Ecto neural progenitor cell (in vitro differentiated cells): ENCODE measurements at regions not wholly inside any gene's neighbourhood (a gene's known extent, or its start where the extent isn't known, plus 50 kb on each side); places are given as distances from the start of the nearest gene placed in this dataset.

Experiments used
- DNase-seq: peaks from one replicate; pipeline ENCODE4 v3.0.0-alpha.2; 2018; ENCODE audit warnings: low spot score

DNA sequence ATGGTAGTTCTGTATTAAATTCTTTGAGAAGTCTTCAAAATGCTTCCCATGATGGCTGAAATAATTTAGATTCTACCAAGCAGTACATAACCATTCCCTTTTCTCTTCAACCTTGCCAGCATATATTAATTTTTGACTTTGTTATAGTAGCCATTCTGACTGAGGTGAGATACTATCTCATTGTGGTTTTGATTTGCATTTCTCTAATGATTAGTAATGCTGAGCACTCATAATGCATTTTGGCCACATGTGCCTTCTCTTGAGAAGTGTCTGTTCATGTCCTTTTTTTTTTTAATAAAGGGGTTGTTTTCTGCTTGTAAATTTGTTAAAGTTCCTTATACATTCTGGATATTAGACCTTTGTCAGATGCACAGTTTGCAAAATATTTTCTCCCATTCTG lies 173.9 kb downstream of the CALCRL start:
- no peak for DNase-seq

DNA sequence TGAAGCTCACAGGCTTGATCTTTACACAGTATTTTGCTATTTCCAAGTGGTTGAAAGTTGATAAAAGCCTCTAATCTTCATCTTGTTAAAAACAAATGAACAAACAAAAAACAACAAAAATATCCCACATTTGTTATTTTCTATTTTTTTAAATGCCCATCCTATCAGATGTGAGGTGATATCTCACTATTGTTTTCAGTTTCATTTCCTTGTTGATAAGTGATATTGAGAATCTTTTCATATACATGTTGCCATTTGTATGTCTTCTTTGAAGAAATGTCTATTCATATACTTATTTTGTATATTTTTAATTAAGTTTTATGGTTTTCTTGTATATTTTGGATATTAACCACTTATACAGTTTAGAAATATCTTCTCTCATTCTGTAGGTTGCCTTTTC lies 175.8 kb downstream of the CALCRL start:
- no peak for DNase-seq

DNA sequence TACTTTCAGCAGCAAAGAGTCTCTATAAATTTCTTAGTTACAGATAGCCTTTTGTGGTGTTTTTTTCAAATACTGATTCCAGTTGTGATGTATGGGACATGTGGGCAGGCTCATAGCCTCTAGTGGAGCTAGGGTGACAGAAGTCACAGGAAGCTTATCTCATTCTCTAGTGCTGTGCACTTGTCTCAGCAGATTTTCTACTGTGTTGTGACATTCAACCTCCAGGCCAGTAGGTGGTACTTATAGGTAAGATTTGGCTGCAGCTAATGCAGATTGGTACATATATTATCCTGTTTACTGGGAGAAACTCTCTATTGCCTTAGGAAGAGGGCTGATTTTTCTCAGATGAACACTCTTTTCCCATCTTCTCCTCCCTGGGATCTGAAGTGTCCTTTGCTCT lies 176.2 kb downstream of the CALCRL start:
- no peak for DNase-seq

GRCh38 chr2:187266645-187267044 lies 181.4 kb downstream of the CALCRL start:
- DNase-seq: no peak

- DNase-seq: no peak
These were observed 181.9 kb downstream of the CALCRL start for GRCh38 chr2:187266147-187266546.

GRCh38 chr2:187264612-187265011 lies 183.4 kb downstream of the CALCRL start:
- no peak for DNase-seq

DNA sequence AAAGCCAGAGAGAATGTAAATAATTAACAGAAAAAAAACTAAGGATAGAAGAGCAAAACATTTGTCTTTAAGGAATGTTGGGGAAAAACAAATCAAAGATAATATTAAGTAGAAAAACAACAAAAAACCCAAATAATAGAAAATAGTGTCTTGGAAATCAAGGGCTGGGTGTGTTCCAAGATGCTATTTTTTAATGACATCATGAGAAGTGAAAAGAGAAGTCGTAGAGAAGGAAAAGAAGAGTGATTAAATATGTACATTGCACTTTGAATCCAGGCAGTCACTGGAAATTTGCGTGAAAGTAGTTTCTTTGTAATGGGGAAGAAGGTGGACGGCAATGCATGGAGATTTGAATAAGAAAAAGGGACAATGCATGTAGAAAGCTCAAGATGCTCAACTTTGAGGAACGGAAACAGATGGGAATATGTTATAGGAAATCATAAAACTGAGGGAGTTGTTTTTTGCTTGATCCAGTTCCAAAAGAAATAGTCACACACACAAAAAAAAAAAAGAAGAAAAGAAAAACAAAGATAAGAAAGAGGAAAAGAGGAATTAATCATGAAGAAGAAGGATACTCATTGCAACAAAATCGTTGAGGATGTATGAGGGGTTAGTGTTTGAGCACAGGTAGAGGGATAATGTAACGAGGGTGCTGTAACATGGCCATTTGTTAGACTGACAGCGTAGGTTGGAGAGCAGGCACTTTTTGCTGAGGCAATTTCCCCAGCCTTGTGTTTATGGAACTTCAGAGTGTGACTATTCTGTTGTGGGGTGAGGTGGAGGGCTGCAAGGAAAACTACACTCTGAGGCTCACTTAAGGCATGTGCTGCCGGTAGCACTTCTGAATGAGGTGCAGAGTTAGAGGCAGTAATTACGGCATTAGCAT lies 184.1 kb downstream of the CALCRL start:
- no peak for DNase-seq

GRCh38 chr2:187261705-187262104 lies 186.3 kb downstream of the CALCRL start:
- DNase-seq: no peak

- no peak for DNase-seq
These were observed 196.0 kb downstream of the CALCRL start for GRCh38 chr2:187252063-187252462.

DNA sequence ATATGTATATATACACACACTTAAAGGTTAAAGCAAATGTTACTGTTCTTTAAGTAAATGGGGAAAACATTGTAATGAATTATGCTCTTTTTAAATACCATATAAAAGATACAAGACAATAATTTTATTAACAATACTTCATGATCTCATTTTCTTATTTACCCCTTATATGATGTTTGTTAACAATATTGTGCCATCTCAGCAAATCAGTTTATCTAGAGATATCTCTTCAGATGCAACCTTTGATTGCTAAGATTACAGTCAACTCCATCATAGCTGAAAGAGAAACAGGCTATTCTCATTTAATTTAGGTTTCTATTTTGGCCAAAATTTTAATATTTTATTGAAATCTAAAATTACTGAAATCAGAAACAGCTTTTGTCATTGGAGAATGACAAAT lies 197.9 kb downstream of the CALCRL start:
- no peak for DNase-seq

GRCh38 chr2:187233811-187234210 lies 214.2 kb downstream of the CALCRL start:
- no peak for DNase-seq

GRCh38 chr2:187232749-187233148 lies 215.3 kb downstream of the CALCRL start:
- no peak for DNase-seq

GRCh38 chr2:187230088-187230487 lies 218.0 kb downstream of the CALCRL start:
- DNase-seq: no peak

- DNase-seq: no peak
These were observed 219.1 kb downstream of the CALCRL start for GRCh38 chr2:187228986-187229385.

DNA sequence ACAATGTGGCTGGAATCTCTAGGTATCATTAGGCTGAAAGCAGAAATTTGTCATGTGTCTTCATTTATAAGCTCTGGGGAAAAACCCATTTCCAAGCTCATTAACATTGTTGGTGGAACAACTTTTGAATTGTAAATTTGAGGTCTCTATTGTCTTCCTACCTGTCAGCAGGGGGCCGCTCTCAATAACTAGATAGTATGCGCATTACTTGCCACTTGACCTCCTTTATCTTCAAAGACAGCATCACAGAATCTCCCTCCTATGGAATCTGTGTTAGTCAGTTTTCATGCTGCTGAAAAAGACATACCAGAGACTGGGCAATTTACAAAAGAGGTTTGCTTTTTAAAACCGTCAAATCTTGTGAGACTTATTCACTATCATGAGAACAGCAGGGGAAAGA lies 223.1 kb downstream of the CALCRL start:
- no peak for DNase-seq

- no peak for DNase-seq
These were observed 228.0 kb downstream of the CALCRL start for GRCh38 chr2:187220071-187220470.

DNA sequence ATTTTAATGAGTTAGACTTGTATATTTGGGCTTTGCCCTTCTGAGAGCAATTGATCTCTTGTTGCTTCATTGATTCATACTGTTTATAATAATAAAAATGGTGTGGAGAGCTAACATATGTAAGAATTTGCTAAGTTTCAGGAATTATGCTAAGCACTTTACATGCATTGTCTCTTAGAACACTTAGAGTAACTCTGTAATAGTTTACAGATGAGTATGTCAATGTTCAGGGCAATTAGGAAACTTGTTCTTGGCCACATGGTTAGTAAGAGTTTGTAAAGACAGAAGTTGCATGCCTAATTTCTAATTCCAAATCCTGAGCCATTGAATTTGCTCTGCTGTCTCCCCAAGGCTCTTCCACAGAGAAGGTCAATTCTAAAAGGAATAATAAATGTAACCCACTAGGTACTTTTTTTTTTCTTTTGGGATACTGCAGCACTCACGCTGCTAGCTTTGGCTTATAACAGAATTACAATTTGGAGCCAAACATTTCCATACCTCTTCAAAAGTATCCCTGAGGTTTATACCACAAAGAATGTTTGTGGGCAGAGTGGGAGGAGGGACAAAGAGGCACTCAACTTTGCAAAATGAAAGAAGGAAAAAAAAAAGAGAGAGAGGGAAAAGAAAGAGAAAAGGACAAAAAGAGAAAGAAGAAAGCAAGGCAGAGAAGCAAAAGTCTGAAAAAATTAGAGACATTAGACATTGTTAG lies 232.4 kb downstream of the CALCRL start:
- DNase-seq: no peak

GRCh38 chr2:187214306-187214705 lies 233.7 kb downstream of the CALCRL start:
- no peak for DNase-seq

DNA sequence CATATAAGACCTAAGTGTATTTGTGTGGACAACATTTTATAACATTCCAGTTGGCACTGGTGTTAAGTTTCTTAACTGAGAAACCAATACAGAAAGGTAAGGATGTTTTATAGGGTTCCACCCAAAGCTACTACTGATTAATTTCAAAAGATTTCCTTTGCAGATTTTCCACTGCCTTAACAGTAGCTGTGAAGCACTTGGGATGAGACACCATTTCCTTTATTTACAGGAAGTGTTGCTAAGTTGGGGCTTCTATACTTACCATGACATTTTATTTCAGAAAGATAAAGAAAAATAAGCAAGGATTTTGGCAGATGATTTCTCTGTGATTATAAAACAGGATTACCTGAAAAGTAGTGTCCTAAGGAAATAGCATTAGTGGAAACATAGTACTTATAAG lies 234.3 kb downstream of the CALCRL start:
- DNase-seq: no peak

GRCh38 chr2:187210726-187211125 lies 237.3 kb downstream of the CALCRL start:
- DNase-seq: no peak

- no peak for DNase-seq
These were observed 239.8 kb downstream of the CALCRL start for GRCh38 chr2:187208199-187208785.

GRCh38 chr2:187207126-187207525 lies 240.9 kb downstream of the CALCRL start:
- DNase-seq: no peak

GRCh38 chr2:187206471-187206870 lies 241.6 kb downstream of the CALCRL start:
- no peak for DNase-seq
